ENCODE measurements at regions not wholly inside any gene's neighbourhood (a gene's known extent, or its start where the extent isn't known, plus 50 kb on each side); places are given as distances from the start of the nearest gene placed in this dataset.
"Not testable (repeated sequence)": the region's sequence is repeated elsewhere in the genome, so short reads cannot be mapped to it uniquely, and the experiment has no call there.

- DNase-seq (ENCODE audit: low read depth) = no peak
Measured at GRCh38 chr6:163748036-163748435, 333.5 kb downstream of the QKI start.

GRCh38 chr6:163747058-163747457 lies 332.5 kb downstream of the QKI start:
- peak; percentile 33 for DNase-seq (ENCODE audit: low read depth)

GRCh38 chr6:163745536-163746400 lies 331.2 kb downstream of the QKI start:
- DNase-seq (ENCODE audit: low read depth) = peak; percentile 91

- no peak for DNase-seq (ENCODE audit: low read depth)
Measured at GRCh38 chr6:163744256-163744925, 329.9 kb downstream of the QKI start.

- no peak for DNase-seq (ENCODE audit: low read depth)
Measured at GRCh38 chr6:163743796-163744195, 329.3 kb downstream of the QKI start.

GRCh38 chr6:163741743-163742363 lies 327.3 kb downstream of the QKI start:
- DNase-seq (ENCODE audit: low read depth) = no peak

GRCh38 chr6:163741342-163741741 lies 326.8 kb downstream of the QKI start:
- no peak for DNase-seq (ENCODE audit: low read depth)

- DNase-seq (ENCODE audit: low read depth) = no peak
Measured at GRCh38 chr6:163739966-163740365, 325.4 kb downstream of the QKI start.

GRCh38 chr6:163739408-163739725 lies 324.8 kb downstream of the QKI start:
- no peak for DNase-seq (ENCODE audit: low read depth)

- DNase-seq (ENCODE audit: low read depth) = no peak
Measured at GRCh38 chr6:163738725-163739407, 324.3 kb downstream of the QKI start.

- DNase-seq (ENCODE audit: low read depth) = no peak
Measured at GRCh38 chr6:163738304-163738703, 323.8 kb downstream of the QKI start.

GRCh38 chr6:163735076-163735475 lies 320.6 kb downstream of the QKI start:
- no peak for DNase-seq (ENCODE audit: low read depth)

GRCh38 chr6:163733061-163733460 lies 318.5 kb downstream of the QKI start:
- DNase-seq (ENCODE audit: low read depth) = no peak

GRCh38 chr6:163732479-163732878 lies 318.0 kb downstream of the QKI start:
- no peak for DNase-seq (ENCODE audit: low read depth)

GRCh38 chr6:163732014-163732351 lies 317.5 kb downstream of the QKI start:
- DNase-seq (ENCODE audit: low read depth) = not testable (repeated sequence)

GRCh38 chr6:163731215-163732013 lies 316.9 kb downstream of the QKI start:
- DNase-seq (ENCODE audit: low read depth) = no peak

GRCh38 chr6:163730246-163731210 lies 316.0 kb downstream of the QKI start:
- DNase-seq (ENCODE audit: low read depth) = no peak

GRCh38 chr6:163729127-163729872 lies 314.8 kb downstream of the QKI start:
- DNase-seq (ENCODE audit: low read depth) = no peak

- DNase-seq (ENCODE audit: low read depth) = no peak
Measured at GRCh38 chr6:163728442-163729126, 314.1 kb downstream of the QKI start.

Data from LHCN-M2 (cell line).